ENCODE measurements at regions not wholly inside any gene's neighbourhood (a gene's known extent, or its start where the extent isn't known, plus 50 kb on each side); places are given as distances from the start of the nearest gene placed in this dataset.

GRCh38 chr2:467892-468647, 180.2 kb upstream of the ALKAL2 start:
- Mint-ChIP-seq H3K27me3 (ENCODE audit: low read depth) (peaks cover 44% of the 10 kb centered on the region), H3K36me3 (ENCODE audit: low read depth) (no peaks in the 10 kb centered on the region), H3K9me3 (peaks cover 5% of the 10 kb centered on the region), H3K4me1 (ENCODE audit: low read depth) (peaks cover 5% of the 10 kb centered on the region), H3K4me3 (no peak overlapping the region), H3K27ac (no peak overlapping the region)
- DNase-seq = no peak
- intact Hi-C loops (cut with micrococcal nuclease) = no loop called here
- CTCF ChIA-PET = no interaction called here

GRCh38 chr2:467543-467891, 179.6 kb upstream of the ALKAL2 start:
- DNase-seq = no peak
- CTCF ChIA-PET = no interaction called here
- H3K27me3 Mint-ChIP-seq (ENCODE audit: low read depth) = peaks cover 45% of the 10 kb centered on the region
- intact Hi-C loops (cut with micrococcal nuclease) = no loop called here
- H3K4me1 Mint-ChIP-seq (ENCODE audit: low read depth) = peaks cover 5% of the 10 kb centered on the region
- H3K27ac Mint-ChIP-seq = no peak overlapping the region
- H3K9me3 Mint-ChIP-seq = peaks cover 1% of the 10 kb centered on the region
- no peaks in the 10 kb centered on the region for H3K36me3 Mint-ChIP-seq (ENCODE audit: low read depth)
- H3K4me3 Mint-ChIP-seq = no peak overlapping the region

- peaks cover 5% of the 10 kb centered on the region for H3K4me1 Mint-ChIP-seq (ENCODE audit: low read depth)
- H3K4me3 Mint-ChIP-seq = no peak overlapping the region
- no peak overlapping the region for H3K27ac Mint-ChIP-seq
- peaks cover 47% of the 10 kb centered on the region for H3K27me3 Mint-ChIP-seq (ENCODE audit: low read depth)
- no peak for DNase-seq
- H3K9me3 Mint-ChIP-seq = no peaks in the 10 kb centered on the region
- intact Hi-C loops (cut with micrococcal nuclease) = no loop called here
- no peaks in the 10 kb centered on the region for H3K36me3 Mint-ChIP-seq (ENCODE audit: low read depth)
- CTCF ChIA-PET = no interaction called here
Observed at GRCh38 chr2:467101-467500, 179.2 kb upstream of the ALKAL2 start.

- H3K9me3 Mint-ChIP-seq = no peaks in the 10 kb centered on the region
- peaks cover 26% of the 10 kb centered on the region for H3K4me1 Mint-ChIP-seq (ENCODE audit: low read depth)
- DNase-seq = no peak
- intact Hi-C loops (cut with micrococcal nuclease) = no loop called here
- H3K4me3 Mint-ChIP-seq = no peak overlapping the region
- no peaks in the 10 kb centered on the region for H3K36me3 Mint-ChIP-seq (ENCODE audit: low read depth)
- CTCF ChIA-PET = no interaction called here
- H3K27ac Mint-ChIP-seq = no peak overlapping the region
- peaks cover 60% of the 10 kb centered on the region for H3K27me3 Mint-ChIP-seq (ENCODE audit: low read depth)
Observed at GRCh38 chr2:464562-465309, 176.8 kb upstream of the ALKAL2 start.

GRCh38 chr2:460861-461260, 173.0 kb upstream of the ALKAL2 start:
- Mint-ChIP-seq H3K36me3 (ENCODE audit: low read depth) (no peaks in the 10 kb centered on the region), H3K27ac (no peak overlapping the region), H3K4me1 (ENCODE audit: low read depth) (peaks cover 30% of the 10 kb centered on the region), H3K27me3 (ENCODE audit: low read depth) (peaks cover 59% of the 10 kb centered on the region), H3K9me3 (no peaks in the 10 kb centered on the region), H3K4me3 (no peak overlapping the region)
- DNase-seq = peak; percentile 62
- intact Hi-C loops (cut with micrococcal nuclease) = no loop called here
- CTCF ChIA-PET = no interaction called here

- Mint-ChIP-seq H3K4me3 (no peak overlapping the region), H3K27me3 (ENCODE audit: low read depth) (peaks cover 54% of the 10 kb centered on the region), H3K4me1 (ENCODE audit: low read depth) (peaks cover 30% of the 10 kb centered on the region), H3K36me3 (ENCODE audit: low read depth) (no peaks in the 10 kb centered on the region), H3K9me3 (no peaks in the 10 kb centered on the region), H3K27ac (no peak overlapping the region)
- DNase-seq = no peak
- intact Hi-C loops (cut with micrococcal nuclease) = no loop called here
- CTCF ChIA-PET = no interaction called here
Observed at GRCh38 chr2:459931-460330, 172.0 kb upstream of the ALKAL2 start.

GRCh38 chr2:458425-458815, 170.5 kb upstream of the ALKAL2 start:
- peaks cover 58% of the 10 kb centered on the region for H3K27me3 Mint-ChIP-seq (ENCODE audit: low read depth)
- DNase-seq = no peak
- H3K27ac Mint-ChIP-seq = no peak overlapping the region
- CTCF ChIA-PET = no interaction called here
- no peaks in the 10 kb centered on the region for H3K36me3 Mint-ChIP-seq (ENCODE audit: low read depth)
- H3K4me1 Mint-ChIP-seq (ENCODE audit: low read depth) = peaks cover 30% of the 10 kb centered on the region
- intact Hi-C loops (cut with micrococcal nuclease) = no loop called here
- no peaks in the 10 kb centered on the region for H3K9me3 Mint-ChIP-seq
- H3K4me3 Mint-ChIP-seq = no peak overlapping the region

GRCh38 chr2:457792-458424, 170.0 kb upstream of the ALKAL2 start:
- no peaks in the 10 kb centered on the region for H3K36me3 Mint-ChIP-seq (ENCODE audit: low read depth)
- DNase-seq = peak; percentile 15
- CTCF ChIA-PET = no interaction called here
- no peak overlapping the region for H3K4me3 Mint-ChIP-seq
- peaks cover 58% of the 10 kb centered on the region for H3K27me3 Mint-ChIP-seq (ENCODE audit: low read depth)
- peaks cover 30% of the 10 kb centered on the region for H3K4me1 Mint-ChIP-seq (ENCODE audit: low read depth)
- intact Hi-C loops (cut with micrococcal nuclease) = no loop called here
- no peaks in the 10 kb centered on the region for H3K9me3 Mint-ChIP-seq
- H3K27ac Mint-ChIP-seq = no peak overlapping the region

GRCh38 chr2:457262-457661, 169.4 kb upstream of the ALKAL2 start:
- H3K4me3 Mint-ChIP-seq = no peak overlapping the region
- H3K4me1 Mint-ChIP-seq (ENCODE audit: low read depth) = peaks cover 30% of the 10 kb centered on the region
- H3K9me3 Mint-ChIP-seq = no peaks in the 10 kb centered on the region
- intact Hi-C loops (cut with micrococcal nuclease) = no loop called here
- H3K27me3 Mint-ChIP-seq (ENCODE audit: low read depth) = peaks cover 55% of the 10 kb centered on the region
- H3K36me3 Mint-ChIP-seq (ENCODE audit: low read depth) = no peaks in the 10 kb centered on the region
- no peak overlapping the region for H3K27ac Mint-ChIP-seq
- CTCF ChIA-PET = no interaction called here
- no peak for DNase-seq

GRCh38 chr2:455913-456312, 168.0 kb upstream of the ALKAL2 start:
- intact Hi-C loops (cut with micrococcal nuclease) = no loop called here
- no peak for DNase-seq
- CTCF ChIA-PET = no interaction called here

GRCh38 chr2:455015-455705, 167.3 kb upstream of the ALKAL2 start:
- Mint-ChIP-seq H3K27me3 (ENCODE audit: low read depth) (peaks cover 44% of the 10 kb centered on the region), H3K4me3 (no peak overlapping the region), H3K9me3 (no peaks in the 10 kb centered on the region), H3K27ac (no peak overlapping the region), H3K4me1 (ENCODE audit: low read depth) (peaks cover 14% of the 10 kb centered on the region), H3K36me3 (ENCODE audit: low read depth) (no peaks in the 10 kb centered on the region)
- intact Hi-C loops (cut with micrococcal nuclease) = no loop called here
- CTCF ChIA-PET = interaction anchor here (0.9 kb wide), 1 partner anchor 75 kb away, joined by 3 read pairs; no protein-coding TSS in a partner anchor
- no peak for DNase-seq

More at GRCh38 chr2:455913-456312, 168.0 kb upstream of the ALKAL2 start:
- Mint-ChIP-seq H3K4me1 (ENCODE audit: low read depth) (peaks cover 21% of the 10 kb centered on the region), H3K9me3 (no peaks in the 10 kb centered on the region), H3K27me3 (ENCODE audit: low read depth) (peaks cover 52% of the 10 kb centered on the region), H3K27ac (no peak overlapping the region), H3K4me3 (no peak overlapping the region), H3K36me3 (ENCODE audit: low read depth) (no peaks in the 10 kb centered on the region)

- peaks cover 36% of the 10 kb centered on the region for H3K27me3 Mint-ChIP-seq (ENCODE audit: low read depth)
- DNase-seq = no peak
- H3K9me3 Mint-ChIP-seq = no peaks in the 10 kb centered on the region
- no peak overlapping the region for H3K4me3 Mint-ChIP-seq
- CTCF ChIA-PET = no interaction called here
- intact Hi-C loops (cut with micrococcal nuclease) = no loop called here
- no peaks in the 10 kb centered on the region for H3K36me3 Mint-ChIP-seq (ENCODE audit: low read depth)
- no peak overlapping the region for H3K27ac Mint-ChIP-seq
- H3K4me1 Mint-ChIP-seq (ENCODE audit: low read depth) = peaks cover 7% of the 10 kb centered on the region
Observed at GRCh38 chr2:453132-453531, 165.2 kb upstream of the ALKAL2 start.

All from activated naive CD4-positive, alpha-beta T cell treated with anti-CD3 and anti-CD28 coated beads for 36 hours (primary cell).